Fibroblast of lung (primary cell): ENCODE measurements at regions not wholly inside any gene's neighbourhood (a gene's known extent, or its start where the extent isn't known, plus 50 kb on each side); places are given as distances from the start of the nearest gene placed in this dataset.

Experiments used
- DNase-seq, 2 donors: peaks; one replicate each; pipeline versions ENCODE4 v3.0.0 to v3.0.0-alpha.2; 2010; ENCODE audit warnings: low read depth in 2 of 2
- H2AFZ ChIP-seq: 2 replicates; pipeline ENCODE4 v1.5.1; 2012; ENCODE audit warnings: low read length, control low read depth, inconsistent platforms
- H3K27ac ChIP-seq: 2 replicates; pipeline ENCODE4 v1.5.1; 2011; ENCODE audit warnings: low read length, control low read depth; ENCODE audit not compliant: insufficient read depth
- H3K27me3 ChIP-seq: 2 replicates; pipeline ENCODE4 v1.5.1; 2011; ENCODE audit warnings: mild to moderate bottlenecking, low read length; ENCODE audit not compliant: control insufficient read depth, insufficient read depth
- H3K36me3 ChIP-seq: 2 replicates; pipeline ENCODE4 v1.5.1; 2011; ENCODE audit warnings: low read length; ENCODE audit not compliant: control insufficient read depth, insufficient read depth
- H3K4me1 ChIP-seq: 2 replicates; pipeline ENCODE4 v1.5.1; 2011; ENCODE audit warnings: low read length; ENCODE audit not compliant: control insufficient read depth, insufficient read depth; ENCODE audit errors: extremely low read depth
- H3K4me2 ChIP-seq: 2 replicates; pipeline ENCODE4 v1.5.1; 2011; ENCODE audit warnings: low read length, control low read depth; ENCODE audit not compliant: insufficient read depth; ENCODE audit errors: extremely low read depth
- H3K4me3 ChIP-seq, 4 experiments: fragments of 200-600 bp in 1 of 4; sonication (generic) in 1 of 4; replicated peaks in 1 of 4; 2 replicates each; pipeline ENCODE4 v1.5.1; 2011 to 2016; ENCODE audit warnings: low read length in 4 of 4, low read depth in 3 of 4, mild to moderate bottlenecking in 3 of 4, control low read depth in 2 of 4, inconsistent platforms in 1 of 4, mixed read lengths in 1 of 4; ENCODE audit not compliant: insufficient read depth in 1 of 4; ENCODE audit errors: control extremely low read depth in 1 of 4
- H3K79me2 ChIP-seq: 2 replicates; pipeline ENCODE4 v1.5.1; 2012; ENCODE audit warnings: mild to moderate bottlenecking, low read length, inconsistent platforms; ENCODE audit not compliant: control insufficient read depth, insufficient read depth
- H3K9ac ChIP-seq: 2 replicates; pipeline ENCODE4 v1.5.1; 2011; ENCODE audit warnings: mild to moderate bottlenecking, low read length, control low read depth; ENCODE audit not compliant: insufficient read depth
- H3K9me3 ChIP-seq: 2 replicates; pipeline ENCODE4 v1.5.1; 2012; ENCODE audit warnings: low read depth, low read length; ENCODE audit not compliant: control insufficient read depth, insufficient read depth
- H4K20me1 ChIP-seq: 2 replicates; pipeline ENCODE4 v1.5.1; 2011; ENCODE audit warnings: low read length; ENCODE audit not compliant: control insufficient read depth, insufficient read depth; ENCODE audit errors: extremely low read depth
- EZH2 ChIP-seq: IDR thresholded peaks from 2 replicates; pipeline ENCODE4 v1.5.1; 2012; ENCODE audit warnings: low read length, control low read depth, mild to moderate bottlenecking; ENCODE audit errors: missing control alignments
- TF ChIP-seq, protein P1 (sequence below), 2 donors: IDR thresholded peaks in 1 of 2; conservative IDR thresholded peaks in 1 of 2; 1 replicate in 1 of 2; 2 replicates in 1 of 2; pipeline ENCODE4 v1.5.1; 2011 to 2012; ENCODE audit warnings: low read length in 2 of 2, control low read depth in 1 of 2, inconsistent platforms in 1 of 2, low read depth in 1 of 2, mild to moderate bottlenecking in 1 of 2

- H2AFZ ChIP-seq: no peak overlapping the region
- H3K9ac ChIP-seq: no peak overlapping the region
- H3K4me1 ChIP-seq: no peaks in the 10 kb centered on the region
- no peaks in the 10 kb centered on the region for H3K79me2 ChIP-seq
- no peaks in the 10 kb centered on the region for H4K20me1 ChIP-seq
- no peaks in the 10 kb centered on the region for H3K27me3 ChIP-seq
- no peak for DNase-seq
- no peak overlapping the region for H3K4me2 ChIP-seq
- no peak overlapping the region for H3K4me3 ChIP-seq
- H3K27ac ChIP-seq: no peak overlapping the region
- no peaks in the 10 kb centered on the region for H3K9me3 ChIP-seq
- H3K36me3 ChIP-seq: no peaks in the 10 kb centered on the region
- TF ChIP-seq, protein P1, sequence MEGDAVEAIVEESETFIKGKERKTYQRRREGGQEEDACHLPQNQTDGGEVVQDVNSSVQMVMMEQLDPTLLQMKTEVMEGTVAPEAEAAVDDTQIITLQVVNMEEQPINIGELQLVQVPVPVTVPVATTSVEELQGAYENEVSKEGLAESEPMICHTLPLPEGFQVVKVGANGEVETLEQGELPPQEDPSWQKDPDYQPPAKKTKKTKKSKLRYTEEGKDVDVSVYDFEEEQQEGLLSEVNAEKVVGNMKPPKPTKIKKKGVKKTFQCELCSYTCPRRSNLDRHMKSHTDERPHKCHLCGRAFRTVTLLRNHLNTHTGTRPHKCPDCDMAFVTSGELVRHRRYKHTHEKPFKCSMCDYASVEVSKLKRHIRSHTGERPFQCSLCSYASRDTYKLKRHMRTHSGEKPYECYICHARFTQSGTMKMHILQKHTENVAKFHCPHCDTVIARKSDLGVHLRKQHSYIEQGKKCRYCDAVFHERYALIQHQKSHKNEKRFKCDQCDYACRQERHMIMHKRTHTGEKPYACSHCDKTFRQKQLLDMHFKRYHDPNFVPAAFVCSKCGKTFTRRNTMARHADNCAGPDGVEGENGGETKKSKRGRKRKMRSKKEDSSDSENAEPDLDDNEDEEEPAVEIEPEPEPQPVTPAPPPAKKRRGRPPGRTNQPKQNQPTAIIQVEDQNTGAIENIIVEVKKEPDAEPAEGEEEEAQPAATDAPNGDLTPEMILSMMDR (conservative IDR thresholded peaks at IDR 0.05 in 1 of 2, IDR thresholded peaks at IDR 0.05 in 1 of 2; ENCODE audit: low read depth in 1 of 2, low read length in 2 of 2): no peak
- no peak for TF ChIP-seq EZH2
These were observed 354.0 kb upstream of the CDH8 start for GRCh38 chr16:62390214-62390613.

- no peak overlapping the region for H3K9ac ChIP-seq
- no peaks in the 10 kb centered on the region for H3K79me2 ChIP-seq
- DNase-seq: no peak
- H3K9me3 ChIP-seq: no peaks in the 10 kb centered on the region
- no peak overlapping the region for H3K27ac ChIP-seq
- H4K20me1 ChIP-seq: no peaks in the 10 kb centered on the region
- H3K4me3 ChIP-seq: no peak overlapping the region
- H3K4me2 ChIP-seq: no peak overlapping the region
- H3K36me3 ChIP-seq: no peaks in the 10 kb centered on the region
- H2AFZ ChIP-seq: no peak overlapping the region
- no peaks in the 10 kb centered on the region for H3K27me3 ChIP-seq
- TF ChIP-seq, protein P1 (conservative IDR thresholded peaks at IDR 0.05 in 1 of 2, IDR thresholded peaks at IDR 0.05 in 1 of 2; ENCODE audit: low read depth in 1 of 2, low read length in 2 of 2): no peak
- TF ChIP-seq EZH2: no peak
- H3K4me1 ChIP-seq: no peaks in the 10 kb centered on the region
These were observed 350.2 kb upstream of the CDH8 start for GRCh38 chr16:62386411-62386810.

- Histone ChIP-seq H3K79me2 (no peaks in the 10 kb centered on the region), H3K9me3 (no peaks in the 10 kb centered on the region), H3K4me3 (no peak overlapping the region), H2AFZ (no peak overlapping the region), H3K4me2 (no peak overlapping the region), H3K27ac (no peak overlapping the region), H3K4me1 (no peaks in the 10 kb centered on the region), H3K36me3 (no peaks in the 10 kb centered on the region), H3K27me3 (no peaks in the 10 kb centered on the region), H3K9ac (no peak overlapping the region), H4K20me1 (no peaks in the 10 kb centered on the region)
- no peak for DNase-seq
- no peak for TF ChIP-seq EZH2
- TF ChIP-seq, protein P1 (conservative IDR thresholded peaks at IDR 0.05 in 1 of 2, IDR thresholded peaks at IDR 0.05 in 1 of 2; ENCODE audit: low read depth in 1 of 2, low read length in 2 of 2): no peak
These were observed 347.7 kb upstream of the CDH8 start for GRCh38 chr16:62383941-62384340.
